GM03348 (cell line): ENCODE measurements at regions not wholly inside any gene's neighbourhood (a gene's known extent, or its start where the extent isn't known, plus 50 kb on each side); places are given as distances from the start of the nearest gene placed in this dataset.

ENCODE experiments used
- DNase-seq: peaks from one replicate; pipeline ENCODE4 v3.0.0; 2012; ENCODE audit warnings: low spot score

- no peak for DNase-seq
Observed at GRCh38 chr20:52261792-52262191, 70.2 kb upstream of the ZFP64 start.

- no peak for DNase-seq
Observed at GRCh38 chr20:52259295-52259694, 67.7 kb upstream of the ZFP64 start.

- DNase-seq: no peak
Observed at GRCh38 chr20:52256454-52256853, 64.9 kb upstream of the ZFP64 start.

GRCh38 chr20:52252664-52253063 is 61.1 kb upstream of the ZFP64 start:
- no peak for DNase-seq

GRCh38 chr20:52251827-52252226 is 60.2 kb upstream of the ZFP64 start:
- no peak for DNase-seq

- DNase-seq: no peak
Observed at GRCh38 chr20:52251136-52251700, 59.6 kb upstream of the ZFP64 start.

- no peak for DNase-seq
Observed at GRCh38 chr20:52247548-52247947, 56.0 kb upstream of the ZFP64 start.

- DNase-seq: no peak
Observed at GRCh38 chr20:52246366-52246765, 54.8 kb upstream of the ZFP64 start.

GRCh38 chr20:52244702-52245101 is 53.1 kb upstream of the ZFP64 start:
- DNase-seq: no peak

- DNase-seq: peak; percentile 46
Observed at GRCh38 chr20:52242237-52243230, 51.0 kb upstream of the ZFP64 start.
